GM12878 (cell line): ENCODE measurements at regions not wholly inside any gene's neighbourhood (a gene's known extent, or its start where the extent isn't known, plus 50 kb on each side); places are given as distances from the start of the nearest gene placed in this dataset.

Experiments used
- ATAC-seq: fragments of 200-7000 bp; cut with Tn5 transposase; 3 replicates; pipeline ENCODE4 v1.9.1; 2020; ENCODE audit warnings: mild to moderate bottlenecking, moderate library complexity
- BruUV-seq: library from RNA; stranded (reverse); fragments of 400-500 nt; replicated peaks from 2 replicates; lab custom pipeline; 2021; lab: Mats Ljungman, UMichigan
- CTCF ChIA-PET: fragments of 300-600 bp; sonication (Branson Sonifier 250); formaldehyde crosslinking; extraction: SDS; loops from one replicate; lab custom pipeline; 2021; ENCODE audit warnings: inconsistent platforms; lab: Yijun Ruan, JAX
- POLR2A ChIA-PET: fragments of 350-600 bp; formaldehyde crosslinking; extraction: SDS; loops from one replicate; lab custom pipeline; 2021; ENCODE audit warnings: inconsistent platforms; lab: Charles Lee
- RAD21 ChIA-PET: fragments of 300-600 bp; sonication (Branson Sonifier 250); formaldehyde crosslinking; loops from one replicate; lab custom pipeline; 2023; ENCODE audit warnings: antibody characterized with exemption; ENCODE audit not compliant: unreplicated experiment; lab: Charles Lee
- SMC1A ChIA-PET: fragments of 300-600 bp; sonication (Branson Sonifier 250); formaldehyde crosslinking; loops from one replicate; lab custom pipeline; 2023; ENCODE audit not compliant: unreplicated experiment, uncharacterized antibody; lab: Charles Lee
- DNase-seq: peaks from one replicate; pipeline ENCODE4 v3.0.0-alpha.2; 2011; ENCODE audit warnings: low read depth, low spot score
- FAIRE-seq: peaks from 3 replicates; lab custom pipeline; 2011; peaks lifted over from hg19 to GRCh38; lab: Jason Lieb, UNC
- H2AFZ ChIP-seq: 2 replicates; pipeline ENCODE4 v1.6.0; 2011; ENCODE audit warnings: low read depth, low read length, control low read depth; ENCODE audit not compliant: control insufficient read depth
- H3K27ac ChIP-seq: 2 replicates; pipeline ENCODE4 v1.5.1; 2011; ENCODE audit warnings: control low read depth; ENCODE audit not compliant: control insufficient read depth, insufficient read depth
- H3K27me3 ChIP-seq, 2 experiments: replicated peaks in 1 of 2; 2 replicates each; pipeline versions ENCODE4 v1.6.0 to v1.6.1; 2011; ENCODE audit warnings: low read length in 1 of 2; ENCODE audit not compliant: control insufficient read depth in 2 of 2, insufficient read depth in 2 of 2
- H3K36me3 ChIP-seq, 2 experiments: 2 replicates each; pipeline ENCODE4 v1.5.1; 2011; ENCODE audit warnings: low read length in 1 of 2; ENCODE audit not compliant: control insufficient read depth in 2 of 2, insufficient read depth in 2 of 2
- H3K4me1 ChIP-seq: 2 replicates; pipeline ENCODE4 v1.6.1; 2011; ENCODE audit warnings: mild to moderate bottlenecking, low read length, moderate library complexity, mixed read lengths; ENCODE audit not compliant: control insufficient read depth, insufficient read depth
- H3K4me2 ChIP-seq: 2 replicates; pipeline ENCODE4 v1.6.0; 2011; ENCODE audit warnings: control low read depth; ENCODE audit not compliant: control insufficient read depth, insufficient read depth
- H3K4me3 ChIP-seq: fragments of 200-600 bp; sonication (generic); 2 replicates; pipeline ENCODE4 v1.5.1; 2016
- H3K79me2 ChIP-seq: 2 replicates; pipeline ENCODE4 v1.6.0; 2011; ENCODE audit warnings: low read length; ENCODE audit not compliant: control insufficient read depth, insufficient read depth
- H3K9ac ChIP-seq: 2 replicates; pipeline ENCODE4 v1.8.0; 2011; ENCODE audit warnings: low read length, control low read depth, mixed read lengths; ENCODE audit not compliant: control insufficient read depth, insufficient read depth
- H3K9me3 ChIP-seq: replicated peaks from 3 replicates; pipeline ENCODE4 v1.5.1; 2011; ENCODE audit warnings: mild to moderate bottlenecking, low read length; ENCODE audit not compliant: control insufficient read depth, insufficient read depth
- H4K20me1 ChIP-seq: 2 replicates; pipeline ENCODE4 v1.6.0; 2011; ENCODE audit not compliant: control insufficient read depth, insufficient read depth
- BRCA1 ChIP-seq: IDR thresholded peaks from 2 replicates; pipeline ENCODE4 v1.6.1; 2011; ENCODE audit warnings: low read depth, low read length, improper control_type of control experiment
- CREM ChIP-seq: IDR thresholded peaks from 2 replicates; pipeline ENCODE4 v1.6.1; 2014; ENCODE audit warnings: antibody characterized with exemption, low read depth
- HDAC2 ChIP-seq: fragments of 200-600 bp; sonication (generic); IDR thresholded peaks from 2 replicates; pipeline ENCODE4 v1.6.1; 2017
- JUND ChIP-seq: IDR thresholded peaks from 2 replicates; pipeline ENCODE4 v1.6.1; 2012; ENCODE audit warnings: low read depth, mild to moderate bottlenecking, low read length, improper control_type of control experiment, moderate library complexity
- MTA3 ChIP-seq: IDR thresholded peaks from 2 replicates; pipeline ENCODE4 v1.6.1; 2012; ENCODE audit warnings: low read length, inconsistent platforms, borderline replicate concordance
- MYC ChIP-seq: IDR thresholded peaks from 2 replicates; pipeline ENCODE4 v1.6.1; 2011; ENCODE audit warnings: mild to moderate bottlenecking, low read length, moderate library complexity, inconsistent platforms; ENCODE audit not compliant: insufficient read depth, insufficient replicate concordance, insufficient read length, severe bottlenecking
- NR2C2 ChIP-seq: IDR thresholded peaks from 2 replicates; pipeline ENCODE4 v1.6.1; 2011; ENCODE audit warnings: borderline replicate concordance, low read depth; ENCODE audit not compliant: control insufficient read depth, insufficient read length
- RAD21 ChIP-seq: IDR thresholded peaks from 2 replicates; pipeline ENCODE4 v1.6.1; 2011; ENCODE audit warnings: mild to moderate bottlenecking, low read depth, low read length, moderate library complexity; ENCODE audit not compliant: insufficient read depth
- RBBP5 ChIP-seq: fragments of 200-600 bp; sonication (generic); conservative IDR thresholded peaks from 2 replicates; pipeline ENCODE4 v1.6.1; 2016
- TCF3 ChIP-seq: IDR thresholded peaks from 2 replicates; pipeline ENCODE4 v1.6.1; 2012; ENCODE audit warnings: low read depth, mild to moderate bottlenecking, low read length, borderline replicate concordance; ENCODE audit not compliant: insufficient read depth
- WGBS: methylation state at CpG from one replicate; pipeline ENCODE4 v1.1.6; 2016; ENCODE audit warnings: low lambda C conversion rate; ENCODE audit not compliant: insufficient replicate concordance, insufficient coverage; ENCODE audit errors: missing lambda C conversion rate; 5-methylcytosine and 5-hydroxymethylcytosine counted together
- in situ Hi-C: fragments of 300-500 bp; cut with MboI; formaldehyde crosslinking; loops from 9 replicates; pipeline ENCODE4 v1.14.3; 2018; ENCODE audit warnings: mixed read lengths
- intact Hi-C: fragments of 100-400 bp; cut with micrococcal nuclease; formaldehyde crosslinking; loops from one replicate; pipeline ENCODE4 v1.14.2; 2022; ENCODE audit not compliant: unreplicated experiment
- TF ChIP-seq, protein P1 (sequence below): IDR thresholded peaks from 2 replicates; pipeline ENCODE4 v1.6.1; 2012; ENCODE audit warnings: low read depth, low read length, improper control_type of control experiment
- TF ChIP-seq, protein P2 (sequence below): fragments of 450-650 bp; IDR thresholded peaks from 2 replicates; pipeline ENCODE4 v1.6.1; 2017; ENCODE audit warnings: mild to moderate bottlenecking, low read depth, inconsistent platforms; ENCODE audit not compliant: poor library complexity, severe bottlenecking

DNA sequence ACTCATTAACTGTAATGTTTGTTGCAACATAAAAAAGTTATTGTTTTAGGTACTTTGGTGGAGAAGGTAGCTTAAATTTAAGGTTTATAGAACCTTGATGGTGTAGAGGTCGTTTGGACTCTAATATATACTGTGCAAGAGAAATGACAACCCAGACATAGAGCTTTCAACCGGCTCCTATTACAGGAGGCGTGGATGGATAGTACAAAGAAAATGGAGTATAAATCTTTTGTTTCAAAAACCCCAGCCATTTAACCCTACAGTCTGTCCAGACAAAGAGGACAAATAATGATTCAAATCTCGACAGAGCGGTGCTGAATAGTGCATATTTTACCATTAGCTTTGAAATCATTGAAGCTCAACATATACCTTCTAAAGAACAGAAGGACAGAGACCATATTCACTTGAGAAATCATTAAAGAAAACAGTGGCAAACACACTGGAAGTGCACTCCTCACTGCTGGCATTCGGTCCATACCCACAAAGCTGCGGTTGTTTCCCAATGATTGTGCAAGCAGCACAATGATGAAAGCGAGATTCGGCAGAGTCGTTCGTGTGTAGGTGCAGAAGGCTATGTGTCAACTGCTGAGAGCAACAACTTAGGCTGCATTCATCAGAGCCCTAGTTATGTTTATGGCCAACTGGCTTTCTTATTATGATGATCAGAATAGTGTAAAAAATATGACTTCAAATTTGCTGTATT lies 688.6 kb downstream of the NOVA1 start:
- POLR2A ChIA-PET, result no interaction called here
- no peak for FAIRE-seq
- Histone ChIP-seq H3K4me2 (no peak overlapping the region), H3K4me3 (no peak overlapping the region), H3K27ac (no peak overlapping the region), H4K20me1 (no peaks in the 10 kb centered on the region), H3K9me3 (no peaks in the 10 kb centered on the region), H3K79me2 (no peaks in the 10 kb centered on the region), H3K27me3 (no peaks in the 10 kb centered on the region), H3K36me3 (no peaks in the 10 kb centered on the region), H3K9ac (no peak overlapping the region), H2AFZ (no peak overlapping the region), H3K4me1 (no peaks in the 10 kb centered on the region)
- intact Hi-C loops (no loop called here), in situ Hi-C loops (no loop called here)
- SMC1A ChIA-PET, result no interaction called here
- WGBS, result 50% methylated on average over 11 of the region's 11 CpGs
- no peak for ATAC-seq
- no TSS peak for BruUV-seq
- RAD21 ChIA-PET, result no interaction called here
- no peak for DNase-seq
- CTCF ChIA-PET, result no interaction called here
- TF ChIP-seq NR2C2 (no peak), CREM (no peak), JUND (no peak), BRCA1 (no peak), HDAC2 (no peak), RBBP5 (no peak), TCF3 (no peak), RAD21 (no peak), MTA3 (no peak), MYC (no peak)
- TF ChIP-seq, protein P1, sequence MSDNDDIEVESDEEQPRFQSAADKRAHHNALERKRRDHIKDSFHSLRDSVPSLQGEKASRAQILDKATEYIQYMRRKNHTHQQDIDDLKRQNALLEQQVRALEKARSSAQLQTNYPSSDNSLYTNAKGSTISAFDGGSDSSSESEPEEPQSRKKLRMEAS, result no peak
- TF ChIP-seq, protein P2, sequence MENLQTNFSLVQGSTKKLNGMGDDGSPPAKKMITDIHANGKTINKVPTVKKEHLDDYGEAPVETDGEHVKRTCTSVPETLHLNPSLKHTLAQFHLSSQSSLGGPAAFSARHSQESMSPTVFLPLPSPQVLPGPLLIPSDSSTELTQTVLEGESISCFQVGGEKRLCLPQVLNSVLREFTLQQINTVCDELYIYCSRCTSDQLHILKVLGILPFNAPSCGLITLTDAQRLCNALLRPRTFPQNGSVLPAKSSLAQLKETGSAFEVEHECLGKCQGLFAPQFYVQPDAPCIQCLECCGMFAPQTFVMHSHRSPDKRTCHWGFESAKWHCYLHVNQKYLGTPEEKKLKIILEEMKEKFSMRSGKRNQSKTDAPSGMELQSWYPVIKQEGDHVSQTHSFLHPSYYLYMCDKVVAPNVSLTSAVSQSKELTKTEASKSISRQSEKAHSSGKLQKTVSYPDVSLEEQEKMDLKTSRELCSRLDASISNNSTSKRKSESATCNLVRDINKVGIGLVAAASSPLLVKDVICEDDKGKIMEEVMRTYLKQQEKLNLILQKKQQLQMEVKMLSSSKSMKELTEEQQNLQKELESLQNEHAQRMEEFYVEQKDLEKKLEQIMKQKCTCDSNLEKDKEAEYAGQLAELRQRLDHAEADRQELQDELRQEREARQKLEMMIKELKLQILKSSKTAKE, result no peak
